C4-2B (cell line): ENCODE measurements at regions not wholly inside any gene's neighbourhood (a gene's known extent, or its start where the extent isn't known, plus 50 kb on each side); places are given as distances from the start of the nearest gene placed in this dataset.

ENCODE experiments used
- ZFX ChIP-seq: fragments of 450-650 bp; IDR thresholded peaks from 2 replicates; pipeline ENCODE4 v1.6.1; 2017
- TF ChIP-seq, protein P1 (sequence below): fragments of 450-650 bp; conservative IDR thresholded peaks from 2 replicates; pipeline ENCODE4 v1.5.1; 2017; ENCODE audit warnings: mild to moderate bottlenecking

- TF ChIP-seq, protein P1, sequence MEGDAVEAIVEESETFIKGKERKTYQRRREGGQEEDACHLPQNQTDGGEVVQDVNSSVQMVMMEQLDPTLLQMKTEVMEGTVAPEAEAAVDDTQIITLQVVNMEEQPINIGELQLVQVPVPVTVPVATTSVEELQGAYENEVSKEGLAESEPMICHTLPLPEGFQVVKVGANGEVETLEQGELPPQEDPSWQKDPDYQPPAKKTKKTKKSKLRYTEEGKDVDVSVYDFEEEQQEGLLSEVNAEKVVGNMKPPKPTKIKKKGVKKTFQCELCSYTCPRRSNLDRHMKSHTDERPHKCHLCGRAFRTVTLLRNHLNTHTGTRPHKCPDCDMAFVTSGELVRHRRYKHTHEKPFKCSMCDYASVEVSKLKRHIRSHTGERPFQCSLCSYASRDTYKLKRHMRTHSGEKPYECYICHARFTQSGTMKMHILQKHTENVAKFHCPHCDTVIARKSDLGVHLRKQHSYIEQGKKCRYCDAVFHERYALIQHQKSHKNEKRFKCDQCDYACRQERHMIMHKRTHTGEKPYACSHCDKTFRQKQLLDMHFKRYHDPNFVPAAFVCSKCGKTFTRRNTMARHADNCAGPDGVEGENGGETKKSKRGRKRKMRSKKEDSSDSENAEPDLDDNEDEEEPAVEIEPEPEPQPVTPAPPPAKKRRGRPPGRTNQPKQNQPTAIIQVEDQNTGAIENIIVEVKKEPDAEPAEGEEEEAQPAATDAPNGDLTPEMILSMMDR, result no peak
- no peak for TF ChIP-seq ZFX
Measured at GRCh38 chrX:5057786-5058185, 1170.9 kb downstream of the NLGN4X start.
